ENCODE measurements at regions not wholly inside any gene's neighbourhood (a gene's known extent, or its start where the extent isn't known, plus 50 kb on each side); places are given as distances from the start of the nearest gene placed in this dataset.

DNA sequence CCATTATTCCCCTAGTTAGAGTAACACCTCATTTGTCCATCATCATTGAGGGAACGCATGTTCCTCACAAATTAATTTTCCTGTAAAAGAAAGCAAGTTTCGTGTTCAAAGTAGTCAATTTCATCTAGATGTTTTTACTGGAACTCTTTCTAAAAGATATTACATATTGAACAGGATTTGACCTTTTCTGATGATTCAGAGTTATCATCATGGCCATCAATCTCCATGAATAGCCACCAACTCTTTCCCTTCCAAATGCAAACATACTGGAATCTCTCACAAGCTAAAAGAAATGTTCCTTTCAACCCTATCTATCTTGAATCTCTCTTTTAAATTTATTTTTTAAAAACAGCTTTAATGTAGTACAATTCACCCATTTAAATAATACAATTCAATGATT, 263.1 kb upstream of the FAR2 start:
- no peak for DNase-seq

GRCh38 chr12:28887461-28887990, 261.6 kb upstream of the FAR2 start:
- no peak for DNase-seq

GRCh38 chr12:28890664-28891063, 258.4 kb upstream of the FAR2 start:
- DNase-seq = no peak

DNA sequence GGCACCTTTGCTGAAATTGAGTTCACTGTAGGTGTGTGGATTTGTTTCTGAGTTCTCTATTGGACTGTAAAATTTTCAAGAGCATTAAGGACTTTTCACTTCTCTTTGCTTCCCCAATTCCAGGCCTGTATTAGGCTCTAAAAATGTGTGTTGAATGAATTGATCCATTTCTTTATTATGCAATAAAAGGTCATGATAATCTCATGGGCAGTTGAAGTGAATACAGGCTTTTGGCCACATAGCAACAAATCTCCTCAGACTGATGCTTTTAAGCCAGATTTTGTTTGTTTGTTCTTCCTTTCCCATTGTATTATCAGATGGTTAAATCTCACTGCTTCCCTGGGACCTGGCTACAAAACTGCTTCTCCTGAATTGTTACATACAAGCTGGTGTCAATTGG, 258.0 kb upstream of the FAR2 start:
- no peak for DNase-seq

DNA sequence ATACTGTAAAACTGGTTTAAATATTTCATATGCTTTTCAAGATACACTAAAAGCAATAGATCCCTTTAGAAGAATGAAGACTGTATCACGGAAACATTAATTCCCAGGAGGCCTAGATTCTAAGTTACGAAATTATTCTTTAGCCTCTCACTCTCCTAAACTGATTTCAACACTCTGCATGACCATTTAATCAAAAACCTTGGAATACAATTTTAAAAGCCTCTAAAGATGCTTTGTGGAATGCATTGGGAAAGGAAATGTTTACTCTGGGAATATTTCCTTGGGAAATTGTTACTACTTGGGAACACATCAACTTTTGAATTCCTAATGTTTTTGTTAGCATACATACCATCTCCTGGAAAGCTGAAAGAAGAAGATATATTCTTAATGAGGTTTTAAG, 255.7 kb upstream of the FAR2 start:
- DNase-seq = no peak

DNA sequence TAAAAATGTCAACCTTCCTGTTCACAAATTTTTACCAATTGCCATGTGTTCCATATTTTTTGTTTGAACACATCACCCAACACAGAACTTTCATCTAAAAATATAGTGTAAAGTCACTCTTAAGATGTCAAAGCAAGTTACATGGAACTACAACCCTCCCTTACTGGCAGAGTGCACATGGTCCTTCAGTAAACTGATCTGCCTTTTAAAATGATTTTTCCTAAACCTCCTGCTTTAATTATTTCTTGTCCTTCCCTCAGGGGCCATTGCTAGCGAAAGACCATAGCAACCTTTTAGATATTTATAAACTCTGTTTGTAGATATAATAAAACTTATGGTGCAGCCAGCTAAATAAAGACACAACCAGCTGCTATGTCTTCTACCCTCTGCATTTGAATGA, 255.2 kb upstream of the FAR2 start:
- DNase-seq = no peak

DNA sequence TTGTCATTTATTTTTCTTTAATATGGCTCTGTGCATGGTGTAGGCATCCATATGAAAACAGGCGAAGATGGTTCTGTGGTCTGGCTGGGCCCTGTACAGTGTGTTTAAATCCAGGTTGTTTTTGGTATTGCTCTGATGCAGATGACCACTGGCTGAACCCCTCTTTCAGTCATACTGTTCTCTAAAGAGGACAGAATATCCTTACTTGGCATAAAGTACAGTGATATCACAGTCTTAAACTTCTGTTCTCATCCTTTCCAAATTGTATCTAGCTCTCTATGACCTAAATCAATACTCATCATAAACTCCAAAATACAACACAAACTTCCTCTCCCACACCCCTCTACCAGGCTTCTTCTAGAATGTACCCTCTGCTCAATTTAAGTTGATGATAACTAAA, 252.7 kb upstream of the FAR2 start:
- DNase-seq = no peak

GRCh38 chr12:28898038-28898437, 251.0 kb upstream of the FAR2 start:
- DNase-seq = no peak

DNA sequence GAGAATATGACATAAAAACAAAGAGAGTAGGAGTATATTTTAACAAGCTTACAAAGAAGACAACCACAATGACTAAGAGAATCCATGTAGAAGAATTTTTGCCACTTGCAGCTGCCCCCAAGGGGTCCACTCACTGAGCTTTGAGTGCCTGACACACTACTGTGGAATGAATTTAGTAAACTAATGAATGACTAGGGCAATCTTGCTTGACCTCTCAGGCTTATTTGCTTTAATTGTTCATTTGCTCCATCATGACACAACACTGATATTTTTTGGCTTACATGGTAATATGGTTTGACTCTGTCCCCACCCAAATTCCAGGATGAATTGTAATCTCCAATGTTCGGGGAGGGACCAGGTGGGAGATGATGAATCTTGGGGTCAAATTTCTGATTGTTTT, 249.1 kb upstream of the FAR2 start:
- DNase-seq = no peak

DNA sequence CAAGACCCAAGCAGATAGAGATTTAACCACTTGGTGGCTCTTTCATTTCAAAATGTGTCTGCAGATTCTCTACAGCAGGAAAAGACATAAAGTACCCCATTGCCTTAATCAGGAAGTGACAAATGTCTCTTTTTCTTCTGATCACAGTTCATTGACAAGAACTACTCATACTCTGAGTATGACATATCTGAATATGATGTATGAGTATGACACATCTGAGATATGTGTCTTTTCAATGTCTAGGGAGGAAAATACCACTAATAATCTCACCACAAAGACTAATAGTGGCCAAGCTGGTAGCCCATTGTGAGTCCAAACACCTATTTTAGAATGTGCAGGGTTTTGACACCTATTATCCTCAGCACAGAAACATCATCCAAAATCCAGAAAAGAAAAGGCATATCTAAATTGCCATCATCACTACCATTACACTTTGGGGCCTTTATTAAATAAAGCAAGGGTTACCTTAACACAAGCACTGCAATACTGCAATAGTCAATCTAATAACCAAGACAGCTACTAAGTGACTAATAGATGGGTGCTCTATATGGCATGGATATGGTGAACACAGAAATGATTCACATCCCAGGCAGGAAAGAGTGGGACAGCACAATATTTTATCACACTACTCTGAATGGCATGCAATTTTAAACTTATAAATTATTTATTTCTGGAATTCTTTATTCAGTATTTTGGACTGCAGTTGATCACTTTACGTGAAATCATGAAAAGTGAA, 243.7 kb upstream of the FAR2 start:
- DNase-seq = no peak

DNA sequence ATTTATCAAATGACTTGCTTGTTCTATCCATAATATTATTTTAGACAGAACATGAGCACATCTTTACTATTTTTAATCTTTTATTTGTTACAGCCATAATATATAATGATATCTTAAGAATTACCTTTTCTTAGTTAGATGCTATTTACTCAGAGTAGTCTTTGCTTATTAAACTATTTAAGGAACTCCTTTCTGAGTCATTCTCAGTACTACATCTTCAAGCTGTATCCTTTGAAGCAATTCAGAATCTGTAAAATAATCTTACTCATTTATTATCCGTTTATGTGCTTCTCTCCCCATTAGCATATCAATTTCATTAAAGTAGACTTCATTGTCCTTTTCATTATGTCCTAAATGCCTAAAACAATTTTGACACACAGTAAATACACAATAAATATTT, 240.4 kb upstream of the FAR2 start:
- DNase-seq = no peak

DNA sequence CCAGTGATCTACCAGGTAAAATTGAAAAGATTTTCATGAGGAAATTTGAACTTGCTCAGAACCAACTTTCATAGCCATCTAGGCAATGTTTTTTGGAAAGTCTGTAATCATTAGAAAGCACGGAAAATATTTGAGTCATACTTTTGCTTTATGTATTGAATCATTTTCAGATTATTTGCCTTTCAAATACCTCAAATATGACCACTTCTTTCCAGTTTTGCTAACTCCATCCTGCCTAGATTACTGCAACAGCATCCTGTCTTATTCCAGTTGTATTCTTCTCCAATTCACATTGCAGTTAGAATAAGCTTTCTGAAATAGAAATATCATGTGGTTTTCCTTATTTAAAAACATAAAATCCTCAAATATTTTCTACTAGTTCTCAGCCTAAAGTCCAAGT, 239.8 kb upstream of the FAR2 start:
- no peak for DNase-seq

GRCh38 chr12:28925719-28926376, 223.2 kb upstream of the FAR2 start:
- DNase-seq = no peak

- DNase-seq = no peak
Measured at GRCh38 chr12:28930704-28931103, 218.4 kb upstream of the FAR2 start.

GRCh38 chr12:28933176-28933575, 215.9 kb upstream of the FAR2 start:
- DNase-seq = no peak

GRCh38 chr12:28933864-28934527, 215.1 kb upstream of the FAR2 start:
- DNase-seq = no peak

GRCh38 chr12:28936221-28936620, 212.9 kb upstream of the FAR2 start:
- DNase-seq = no peak

DNA sequence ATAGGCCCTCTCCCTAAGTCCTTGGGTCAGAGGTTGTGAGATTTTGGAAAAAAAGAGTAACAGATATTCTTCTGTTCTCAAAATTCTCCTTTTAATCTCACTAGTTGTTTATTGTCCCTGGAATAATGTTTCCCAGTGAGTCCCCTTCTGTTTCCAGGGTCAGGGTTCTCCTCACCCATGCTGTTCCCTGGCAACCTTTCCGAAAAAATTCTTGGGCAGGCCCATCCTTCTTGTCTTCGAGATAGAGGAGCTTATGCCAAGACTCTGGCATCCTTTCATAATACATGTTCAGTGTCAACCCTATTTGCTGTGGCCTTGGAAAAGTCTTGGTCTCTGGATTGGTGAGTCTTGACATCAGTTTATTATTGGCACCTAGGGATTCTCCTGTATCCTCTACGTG, 212.4 kb upstream of the FAR2 start:
- DNase-seq = no peak

- DNase-seq = no peak
Measured at GRCh38 chr12:28937196-28937595, 211.9 kb upstream of the FAR2 start.

GRCh38 chr12:28938056-28938455, 211.0 kb upstream of the FAR2 start:
- no peak for DNase-seq

DNA sequence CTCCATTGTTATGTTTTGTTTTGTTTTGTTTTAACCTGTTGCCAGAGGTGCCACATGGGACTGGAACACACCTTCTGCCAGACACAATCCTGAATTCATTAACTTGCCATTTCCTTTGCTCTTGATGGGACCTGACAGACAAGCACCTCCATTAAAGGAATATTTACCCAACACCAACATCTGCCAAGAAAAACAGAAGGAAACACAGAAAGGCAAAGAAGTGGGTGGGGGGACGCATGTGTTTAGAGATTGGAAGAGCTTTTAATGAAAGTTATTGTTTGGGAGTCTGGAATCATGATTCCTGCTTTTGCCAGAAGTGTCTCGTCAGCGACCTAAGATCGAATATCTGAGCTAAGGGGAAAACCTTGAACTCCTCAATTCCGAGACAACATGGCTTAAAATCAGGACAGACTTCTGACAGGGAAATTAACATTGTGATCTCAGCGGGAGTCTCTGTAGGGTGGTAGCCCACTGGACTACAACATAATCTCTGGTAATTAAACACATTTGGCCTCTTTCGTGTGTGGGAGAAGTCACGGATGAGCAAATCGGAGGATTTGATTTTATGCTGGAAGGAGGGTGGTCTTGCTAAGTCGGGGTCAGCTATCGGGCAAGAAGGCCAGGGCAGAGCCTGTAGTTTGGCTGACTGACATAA, 210.4 kb upstream of the FAR2 start:
- DNase-seq = no peak

DNA sequence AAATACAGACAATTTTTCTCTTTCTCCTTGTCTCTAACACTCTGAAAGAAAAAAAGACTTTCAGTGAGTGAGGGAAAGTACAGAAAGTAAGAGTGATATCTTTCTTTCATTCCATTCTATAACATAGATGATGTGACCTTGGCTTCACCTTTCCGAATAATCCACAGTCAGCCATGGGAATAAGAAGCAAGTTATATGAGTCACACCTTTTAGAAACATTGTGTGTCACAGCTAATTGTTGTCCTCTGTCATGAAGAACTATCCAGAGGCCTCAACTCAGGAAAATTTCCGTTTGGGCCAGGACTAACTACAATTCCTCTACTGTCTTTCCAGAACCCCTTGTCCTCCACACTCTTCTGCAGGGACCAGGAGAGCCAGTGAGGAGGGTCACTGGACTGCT, 209.7 kb upstream of the FAR2 start:
- DNase-seq = no peak

DNA sequence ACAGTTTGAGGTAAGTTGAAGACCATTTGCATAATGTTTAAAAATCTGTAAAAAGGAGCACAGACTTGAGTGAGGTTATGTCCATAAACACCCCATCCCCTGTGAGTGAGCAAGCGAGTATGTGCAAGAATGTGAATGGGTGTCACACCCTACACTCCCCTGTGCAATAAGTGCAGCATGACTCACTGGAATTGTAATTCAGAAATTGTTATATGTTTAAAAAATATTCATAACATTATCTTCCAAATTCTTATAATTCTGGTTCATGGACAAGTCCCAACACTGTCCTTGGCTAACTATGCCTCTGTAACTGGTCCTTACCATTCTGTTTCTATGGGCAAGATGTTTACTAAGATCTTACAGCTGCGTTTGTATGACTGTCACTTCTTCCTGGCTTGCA, 207.8 kb upstream of the FAR2 start:
- no peak for DNase-seq

DNA sequence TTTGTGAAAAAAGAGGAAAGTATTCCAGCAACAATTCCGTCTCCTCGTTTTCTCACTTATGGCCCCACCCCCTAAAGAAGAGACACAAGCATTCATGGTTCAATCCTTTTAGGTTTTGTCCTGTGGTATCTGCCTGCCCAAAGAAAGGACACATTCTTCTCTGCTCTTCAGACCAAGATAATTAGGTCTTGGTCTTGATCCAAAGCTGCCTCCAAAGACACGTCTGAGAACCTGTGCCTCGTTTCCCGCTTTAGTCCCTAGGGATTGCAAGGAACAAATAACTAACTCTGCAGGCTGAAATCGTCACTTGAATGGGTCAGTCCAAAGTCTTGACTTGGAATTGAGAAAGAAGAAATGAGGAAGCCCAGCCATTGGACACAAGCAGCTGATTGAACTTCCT, 202.7 kb upstream of the FAR2 start:
- DNase-seq = no peak

Measured in NCI-H187 (cell line).